ENCODE measurements at regions not wholly inside any gene's neighbourhood (a gene's known extent, or its start where the extent isn't known, plus 50 kb on each side); places are given as distances from the start of the nearest gene placed in this dataset.

DNA sequence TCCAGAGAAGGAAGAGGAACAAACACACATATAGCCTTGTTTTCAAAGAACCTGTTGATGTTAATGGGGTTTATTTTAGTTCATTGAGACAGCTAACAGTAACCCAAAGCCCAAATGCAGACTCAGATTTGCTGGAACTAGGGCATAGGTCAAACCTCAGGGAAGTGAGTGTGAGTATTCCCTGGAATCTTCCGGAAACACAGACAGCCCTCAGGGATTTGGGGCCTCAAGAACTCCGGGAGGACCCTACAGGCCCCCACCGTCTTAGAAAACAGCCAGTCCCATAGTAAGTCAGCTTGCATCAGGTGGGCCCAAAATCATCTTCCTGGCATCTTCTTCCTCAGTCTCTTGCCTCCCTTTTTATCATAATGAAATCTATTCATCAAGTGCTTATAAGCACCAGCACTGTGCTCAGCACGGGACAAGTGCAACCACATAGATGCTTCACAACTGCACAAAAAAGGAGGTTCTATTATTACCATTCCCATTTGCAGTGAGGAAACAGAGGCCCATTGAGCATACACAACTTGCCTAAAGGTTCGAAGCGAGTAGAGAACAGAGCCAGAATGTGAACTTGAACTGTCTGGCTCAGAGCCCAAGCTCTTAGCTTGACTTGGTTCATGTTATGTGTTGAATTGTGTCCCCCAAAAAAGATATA lies 50.2 kb upstream of the BCL11A start:
- DNase-seq (ENCODE audit: low read depth in 2 of 2), result no peak

DNA sequence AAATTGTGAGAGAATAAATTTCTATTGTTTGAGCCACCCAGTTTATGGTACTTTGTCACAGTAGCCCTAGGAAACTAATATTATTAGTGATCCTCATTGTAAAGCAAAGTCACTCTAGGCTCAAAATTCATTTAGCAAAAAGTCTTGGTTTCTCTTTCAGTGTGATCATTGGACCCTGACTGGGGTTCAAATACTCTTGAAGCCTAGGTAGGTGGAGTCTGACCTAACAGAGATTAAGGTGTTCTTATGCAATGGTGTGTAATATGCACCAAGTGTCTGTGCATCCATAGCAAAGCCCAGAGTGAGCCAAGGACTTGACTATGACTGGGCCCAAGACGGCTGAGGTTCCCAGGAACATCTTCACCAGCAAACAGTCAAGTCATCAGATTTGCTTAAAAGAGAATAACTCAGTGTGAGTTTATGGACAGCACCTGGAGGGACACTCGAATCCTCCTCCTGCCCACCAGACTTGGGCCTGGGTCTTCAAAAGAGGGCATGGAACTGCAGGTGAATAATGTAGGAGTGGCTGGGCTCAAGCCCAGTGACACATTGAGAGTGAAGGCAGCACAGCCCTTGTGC lies 51.1 kb upstream of the BCL11A start:
- DNase-seq (ENCODE audit: low read depth in 2 of 2), result no peak

DNA sequence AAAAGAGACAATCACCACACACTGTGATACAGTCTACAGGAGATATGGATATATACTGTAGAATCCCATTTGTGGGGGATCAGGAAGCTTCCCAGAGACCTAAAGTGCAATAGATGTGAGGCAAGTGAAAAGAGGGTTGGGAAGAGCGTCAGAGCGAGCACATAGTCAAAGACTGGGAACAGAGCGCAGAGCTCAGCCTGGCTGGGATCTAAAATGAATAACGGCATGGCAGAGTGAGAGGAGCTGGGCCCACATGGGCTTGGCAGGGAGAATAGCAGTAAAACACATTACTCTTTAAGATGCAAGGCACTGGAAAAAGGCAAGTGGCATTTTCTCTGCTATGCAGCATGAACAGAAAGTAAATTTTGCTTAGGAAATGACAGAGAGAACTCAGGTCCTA lies 52.4 kb upstream of the BCL11A start:
- no peak for DNase-seq (ENCODE audit: low read depth in 2 of 2)

DNA sequence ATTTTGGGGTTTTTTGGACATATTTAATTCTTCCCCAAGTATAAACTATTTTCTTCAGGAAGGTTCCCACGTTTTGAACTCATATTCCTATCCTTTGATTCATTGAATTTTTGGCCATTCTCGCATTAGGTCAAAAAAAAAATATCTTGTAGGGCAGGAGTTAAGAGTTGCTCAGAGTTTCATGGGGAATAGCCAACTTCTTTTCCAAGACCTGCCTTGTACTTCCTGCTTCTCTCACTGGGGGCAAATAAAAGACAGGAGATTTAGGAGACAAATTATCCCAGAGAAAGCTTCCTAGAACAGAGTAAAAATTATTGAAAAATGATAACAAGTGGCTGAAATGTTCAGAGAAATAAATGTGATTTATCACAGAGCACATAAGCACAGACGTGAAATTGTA lies 55.2 kb upstream of the BCL11A start:
- no peak for DNase-seq (ENCODE audit: low read depth in 2 of 2)

DNA sequence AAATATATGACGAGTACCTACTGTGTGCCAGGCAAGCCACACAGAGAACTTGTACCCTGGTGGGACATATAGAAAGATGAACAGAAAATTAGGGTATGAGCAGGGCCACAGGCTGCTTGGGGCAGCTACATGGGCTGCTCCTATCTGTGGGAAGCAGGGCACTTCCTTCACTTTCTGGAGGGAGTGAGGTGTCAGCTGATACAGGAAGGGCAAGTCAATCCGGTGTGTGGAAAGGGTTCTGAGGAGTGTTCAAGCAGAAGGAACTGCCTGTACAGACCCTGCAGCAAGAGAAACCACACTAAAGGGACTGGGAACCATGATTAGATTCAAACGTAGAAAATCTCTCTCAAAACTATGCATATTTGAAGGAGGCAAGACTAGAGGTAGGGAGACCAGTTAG lies 58.6 kb upstream of the BCL11A start:
- no peak for DNase-seq (ENCODE audit: low read depth in 2 of 2)

DNA sequence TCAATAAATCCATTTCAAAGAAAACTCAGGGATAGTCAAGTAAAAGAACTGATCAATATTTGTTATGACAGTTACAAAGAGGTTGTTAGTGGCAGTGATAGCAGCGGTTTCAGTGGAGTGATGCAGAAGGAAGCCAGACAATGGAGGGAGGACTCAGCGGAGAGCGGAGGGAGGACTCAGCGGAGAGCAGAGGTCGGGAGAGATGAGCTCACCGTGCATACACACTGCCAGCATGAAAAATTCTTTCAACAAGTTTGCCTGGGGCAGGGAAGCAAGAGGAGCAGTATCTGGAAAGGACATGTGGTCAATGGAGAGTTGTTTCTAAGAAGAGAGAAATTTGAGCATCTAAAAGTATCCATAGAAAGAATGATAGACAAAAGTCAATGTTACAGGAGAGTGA lies 60.9 kb upstream of the BCL11A start:
- DNase-seq (ENCODE audit: low read depth in 2 of 2), result no peak

DNA sequence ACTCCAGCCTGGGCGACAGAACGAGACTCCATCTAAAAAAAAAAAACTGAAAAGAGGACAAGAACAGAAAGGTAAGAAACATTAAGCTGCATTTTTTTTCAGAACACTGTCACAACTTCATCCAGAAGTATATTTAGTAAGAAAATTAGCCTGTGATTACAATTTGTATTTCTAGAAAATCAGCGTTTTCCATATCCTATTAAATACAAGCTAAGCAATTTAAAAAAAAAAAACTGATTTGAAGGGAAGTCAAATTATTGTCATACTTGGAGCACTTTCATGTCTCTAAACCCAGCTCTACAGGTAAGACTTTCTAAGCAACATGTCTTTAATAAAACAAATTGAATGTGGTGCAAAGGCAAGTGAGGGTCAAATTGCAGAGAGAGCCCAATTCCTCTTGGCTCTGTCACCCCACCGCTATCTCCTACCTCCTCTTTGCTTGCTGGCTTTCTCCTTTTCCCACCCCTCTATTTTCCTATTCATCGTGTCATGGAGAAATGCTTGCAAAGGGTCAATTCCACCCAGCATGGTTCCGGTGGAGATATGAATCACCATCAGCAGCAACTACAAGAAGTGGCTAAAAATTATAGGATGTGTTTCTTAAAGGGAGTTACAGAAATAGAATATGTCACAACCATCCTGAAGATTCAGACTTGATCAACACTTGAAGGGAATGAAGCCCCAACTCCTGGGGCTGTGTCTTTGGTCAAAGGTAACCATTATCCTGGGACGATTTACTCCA lies 68.4 kb upstream of the BCL11A start:
- no peak for DNase-seq (ENCODE audit: low read depth in 2 of 2)

DNA sequence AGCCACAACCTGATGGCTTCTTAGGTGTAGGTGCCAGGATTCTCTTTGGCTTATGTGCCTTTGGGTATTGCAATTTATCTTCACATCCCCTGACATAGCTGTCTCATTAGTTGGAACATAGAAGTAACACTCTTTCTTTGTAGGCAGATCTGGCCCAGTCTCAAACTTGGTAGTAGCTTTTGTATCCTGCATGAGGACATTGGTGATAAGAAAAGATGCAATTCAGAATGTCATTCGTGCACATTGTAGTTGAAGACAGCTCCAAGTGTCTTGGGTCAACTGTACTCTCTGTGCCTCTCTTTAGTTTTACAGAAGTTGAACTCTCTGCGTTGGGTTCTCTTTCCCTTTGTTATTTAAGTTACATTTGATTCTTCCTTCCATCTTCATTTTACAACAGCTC lies 69.6 kb upstream of the BCL11A start:
- DNase-seq (ENCODE audit: low read depth in 2 of 2), result no peak

DNA sequence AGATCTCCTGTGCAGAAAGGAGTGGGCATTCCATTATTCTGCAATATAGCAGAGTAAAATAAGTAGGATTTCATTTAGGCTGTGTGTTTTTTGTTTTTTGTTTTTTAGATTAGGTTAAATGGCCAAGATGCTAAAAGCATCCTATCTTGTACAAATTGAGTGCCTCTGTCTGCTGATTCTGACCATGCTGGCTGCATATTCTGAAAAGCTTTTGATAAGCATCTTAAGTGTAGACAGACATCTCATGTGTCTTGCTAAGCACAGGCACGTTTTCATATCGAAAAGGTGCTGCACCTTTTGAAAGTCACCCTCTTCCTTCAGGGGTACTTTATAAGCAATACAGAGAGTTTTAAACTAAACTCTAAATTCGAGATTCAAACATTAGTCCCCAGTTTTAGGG lies 74.0 kb upstream of the BCL11A start:
- no peak for DNase-seq (ENCODE audit: low read depth in 2 of 2)

DNA sequence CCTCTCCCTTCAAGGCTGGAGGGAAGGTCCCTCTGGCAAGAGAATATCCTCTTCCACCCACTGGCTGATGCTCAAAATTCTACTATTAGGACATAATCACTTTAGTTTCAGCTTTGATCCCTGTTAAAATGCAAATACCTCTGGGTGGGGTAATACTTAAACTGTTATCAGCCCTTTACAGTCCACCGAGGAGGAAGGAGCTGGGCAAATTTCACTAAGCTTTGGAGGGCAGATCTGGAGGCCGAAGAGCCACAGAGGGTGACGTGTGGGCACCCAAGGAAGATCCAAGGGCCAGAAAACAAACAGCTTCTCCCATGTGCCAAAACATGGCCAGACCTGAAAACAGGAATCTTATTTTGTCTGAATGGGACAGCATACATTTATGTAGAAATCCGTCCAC lies 74.6 kb upstream of the BCL11A start:
- no peak for DNase-seq (ENCODE audit: low read depth in 2 of 2)

DNA sequence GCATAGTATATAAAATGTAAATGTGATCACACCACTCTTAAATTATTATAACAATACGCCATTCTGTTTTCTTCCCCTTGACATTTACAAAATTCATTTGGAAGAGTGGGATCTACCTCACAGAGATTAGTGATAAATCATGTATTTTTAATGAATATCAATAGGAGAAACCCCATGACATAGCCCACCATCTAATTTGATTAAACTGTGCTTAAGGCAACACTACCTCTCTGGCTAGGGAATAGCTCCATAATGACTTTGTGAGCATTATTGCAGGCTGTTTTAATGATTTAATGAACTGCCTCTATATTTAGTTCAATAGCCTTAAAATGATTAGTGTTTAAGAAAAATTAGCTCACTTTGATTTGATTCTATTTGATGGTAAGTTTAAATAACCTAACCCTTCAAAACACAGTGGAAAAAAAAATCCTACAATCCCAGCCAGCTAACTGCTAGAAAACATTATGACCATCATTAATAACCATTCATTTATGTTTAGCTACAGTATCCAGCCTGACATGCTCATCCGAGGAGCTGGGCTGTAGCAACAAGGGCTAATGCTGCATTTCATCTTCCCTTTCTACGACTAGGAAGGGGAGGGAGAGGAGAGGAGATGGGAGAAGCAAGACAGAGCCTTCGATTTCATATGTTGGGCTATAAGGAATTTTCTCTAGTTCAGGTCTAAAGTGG lies 75.3 kb upstream of the BCL11A start:
- DNase-seq (ENCODE audit: low read depth in 2 of 2), result no peak

DNA sequence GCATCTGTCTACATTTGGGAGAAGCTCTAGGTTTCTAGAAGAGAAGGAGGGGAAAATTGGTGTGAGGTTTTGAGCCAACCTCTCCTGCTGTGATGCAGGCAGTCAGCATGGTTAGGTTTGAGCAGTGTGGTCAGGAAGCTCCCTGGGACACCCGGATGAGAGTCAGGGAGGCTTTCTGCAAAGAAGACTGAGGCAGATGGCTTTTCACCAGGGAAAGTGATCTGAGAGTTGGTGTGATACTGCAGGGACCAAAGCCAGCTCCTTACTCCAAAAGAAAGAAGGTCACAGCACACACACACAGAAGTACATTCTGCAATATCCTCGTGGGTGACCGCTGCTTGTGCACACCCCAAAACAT lies 75.8 kb upstream of the BCL11A start:
- DNase-seq (ENCODE audit: low read depth in 2 of 2), result no peak

DNA sequence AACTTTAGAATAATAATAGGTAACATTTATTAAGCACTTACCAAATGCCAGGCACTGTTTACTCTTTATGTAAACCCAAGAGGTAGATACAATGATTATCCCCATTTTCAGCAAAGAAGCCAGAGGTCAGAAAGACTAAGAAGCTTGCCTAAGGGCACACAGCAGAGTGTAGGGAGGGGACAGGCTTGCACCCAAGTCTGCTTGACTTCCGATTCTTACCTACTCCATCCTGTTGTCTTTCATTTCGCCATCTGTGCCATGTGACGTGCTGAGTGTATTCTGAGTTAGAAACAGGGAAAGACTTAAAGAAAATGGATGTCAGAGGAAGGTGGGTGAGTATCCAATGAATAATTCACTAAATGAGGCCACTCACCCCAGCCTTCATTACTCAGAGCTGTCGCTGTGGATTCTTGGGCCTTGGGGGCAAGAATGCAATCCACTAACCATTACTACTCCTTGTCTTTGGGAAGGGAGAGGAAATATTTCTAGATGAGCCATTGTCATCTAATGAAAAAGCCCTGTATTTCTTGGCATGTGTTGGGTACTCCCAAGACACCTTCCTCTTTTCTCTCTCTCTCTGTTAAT lies 76.4 kb upstream of the BCL11A start:
- DNase-seq (ENCODE audit: low read depth in 2 of 2), result no peak

DNA sequence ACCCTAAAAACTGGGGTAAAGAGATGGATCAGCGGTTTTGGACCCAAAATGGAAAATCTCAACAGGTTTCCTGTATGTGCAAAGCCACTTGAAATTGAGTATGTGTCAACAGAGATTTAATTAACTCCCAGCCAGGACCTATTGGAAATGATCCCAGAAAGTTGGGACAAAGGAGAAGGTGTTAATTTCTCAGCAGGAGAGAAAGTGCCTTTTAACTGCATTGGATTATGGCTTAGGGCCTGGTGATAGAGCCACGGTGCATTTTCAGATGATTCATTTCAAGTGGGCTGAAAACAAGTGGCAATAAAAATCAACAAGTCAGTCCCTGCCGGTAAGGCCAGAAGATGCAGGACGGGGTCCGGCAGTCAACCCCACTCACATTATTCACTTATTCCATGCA lies 80.2 kb upstream of the BCL11A start:
- DNase-seq (ENCODE audit: low read depth in 2 of 2), result no peak

DNA sequence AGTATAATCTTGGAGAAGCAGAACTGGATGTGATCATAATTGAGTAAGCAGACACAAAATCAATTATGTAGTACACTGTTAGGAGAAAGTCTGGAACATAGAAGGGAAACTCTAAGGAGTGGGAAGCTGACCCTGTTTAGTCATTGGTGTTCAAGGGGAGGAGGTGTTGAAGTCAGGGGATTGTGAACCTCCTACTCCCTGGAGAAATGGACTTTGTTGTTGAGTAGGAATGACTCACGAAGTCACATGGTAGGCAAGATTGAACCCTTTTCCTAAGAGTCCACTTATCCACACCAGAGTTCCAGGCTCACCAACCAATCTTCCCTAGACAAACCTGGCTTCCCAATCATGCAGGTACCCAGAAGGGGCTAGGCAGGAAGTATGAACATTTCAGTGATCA lies 81.0 kb upstream of the BCL11A start:
- no peak for DNase-seq (ENCODE audit: low read depth in 2 of 2)

DNA sequence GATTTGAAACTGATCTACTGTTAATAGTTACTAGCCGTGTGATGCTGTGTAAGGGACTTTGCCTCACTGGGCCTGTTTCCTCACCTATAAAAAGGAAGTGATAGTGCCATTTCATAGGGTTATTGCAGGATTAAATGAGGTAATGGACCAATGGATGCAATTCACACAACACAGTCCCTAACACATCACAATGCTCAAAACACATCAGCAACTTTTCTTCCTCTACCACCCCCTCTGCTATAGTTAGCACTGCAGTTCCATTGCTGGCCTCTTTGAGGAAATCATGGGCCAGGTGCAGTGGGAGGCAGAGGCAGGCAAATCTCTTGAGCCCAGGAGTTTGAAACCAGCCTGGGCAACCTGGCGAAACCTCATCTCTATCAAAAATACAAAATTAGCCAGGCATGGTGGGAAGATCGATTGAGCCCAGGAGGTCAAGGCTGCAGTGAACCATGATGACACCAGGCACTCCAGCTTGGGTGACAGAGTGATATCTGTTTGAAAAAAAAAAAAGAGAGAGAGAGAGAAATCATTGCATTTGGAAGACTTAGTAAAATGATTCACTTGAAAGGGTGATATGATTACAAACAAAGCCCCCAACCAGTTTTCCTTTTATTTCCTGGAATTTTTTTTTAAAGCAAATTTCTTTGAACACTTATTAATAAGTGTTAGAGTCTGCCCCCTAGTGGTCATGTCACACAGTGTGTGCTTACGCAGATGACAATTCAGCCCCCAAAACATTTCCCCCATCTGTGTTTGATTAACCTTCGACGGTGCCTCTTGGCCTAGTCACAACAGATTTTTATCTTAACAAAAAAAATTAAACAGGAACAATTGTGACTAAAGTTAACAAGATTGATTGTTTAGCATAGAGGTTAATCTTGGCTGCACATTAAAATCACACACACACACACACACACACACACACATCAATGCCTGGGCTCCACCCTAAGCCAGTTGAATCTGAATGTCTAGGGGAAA lies 88.6 kb upstream of the BCL11A start:
- peak; percentile 26 to 29 for DNase-seq (ENCODE audit: low read depth in 2 of 2)

DNA sequence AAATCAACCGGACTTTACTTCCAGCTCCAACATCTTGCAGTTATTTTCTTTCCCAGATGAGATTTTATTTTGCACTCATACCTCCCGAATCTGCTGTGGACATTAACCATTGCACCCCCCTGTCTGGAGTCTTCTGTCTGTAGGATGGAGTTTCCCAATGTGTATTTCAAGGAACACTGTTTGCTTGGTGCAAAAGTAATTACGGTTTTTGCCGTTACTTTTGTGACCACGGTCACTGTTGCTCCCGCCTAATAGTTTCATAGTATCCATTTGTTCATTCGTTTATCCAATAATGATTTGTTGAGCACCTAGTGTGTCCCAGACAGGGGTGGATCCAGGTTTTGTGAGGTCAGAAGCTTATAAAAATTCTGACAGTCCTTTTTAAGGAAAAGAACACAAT lies 90.3 kb upstream of the BCL11A start:
- DNase-seq (ENCODE audit: low read depth in 2 of 2), result no peak

DNA sequence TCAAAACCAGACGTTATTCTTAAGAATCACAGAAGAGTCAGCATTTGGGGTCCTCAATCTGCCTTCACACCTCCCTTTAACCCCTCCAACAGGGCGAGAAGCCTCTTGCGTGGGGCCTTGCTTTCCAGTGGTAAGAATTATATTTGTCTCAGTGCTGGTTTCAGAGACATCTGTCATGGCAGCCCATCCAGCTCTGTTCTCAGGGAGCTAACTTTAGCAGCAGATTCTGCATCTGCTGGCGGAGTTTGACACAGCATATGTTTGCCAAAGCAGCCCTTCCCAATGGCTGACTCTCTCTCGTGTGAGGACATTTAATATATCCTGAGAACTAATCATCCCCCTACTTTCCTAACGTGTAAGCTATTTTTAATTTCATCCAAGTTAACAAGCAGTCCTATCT lies 91.5 kb upstream of the BCL11A start:
- DNase-seq (ENCODE audit: low read depth in 2 of 2), result no peak

DNA sequence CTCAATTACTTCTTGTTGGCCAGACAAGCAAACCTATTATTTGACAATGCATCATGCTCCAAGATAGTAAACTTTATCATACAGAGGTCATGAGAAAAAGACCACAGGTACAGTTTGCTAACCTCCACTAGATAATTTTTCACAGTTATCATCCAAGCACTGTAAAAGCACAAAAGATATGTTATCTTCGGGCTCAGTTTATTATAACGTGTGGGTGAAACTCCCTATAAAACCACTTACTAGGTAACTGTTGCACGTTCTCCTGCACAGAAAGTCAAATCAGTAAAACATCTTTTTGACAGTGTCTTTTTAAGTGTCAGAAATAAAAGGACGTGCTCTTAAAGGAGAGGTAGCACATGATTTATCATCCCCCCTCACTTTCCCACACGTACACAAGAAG lies 94.7 kb upstream of the BCL11A start:
- no peak for DNase-seq (ENCODE audit: low read depth in 2 of 2)

DNA sequence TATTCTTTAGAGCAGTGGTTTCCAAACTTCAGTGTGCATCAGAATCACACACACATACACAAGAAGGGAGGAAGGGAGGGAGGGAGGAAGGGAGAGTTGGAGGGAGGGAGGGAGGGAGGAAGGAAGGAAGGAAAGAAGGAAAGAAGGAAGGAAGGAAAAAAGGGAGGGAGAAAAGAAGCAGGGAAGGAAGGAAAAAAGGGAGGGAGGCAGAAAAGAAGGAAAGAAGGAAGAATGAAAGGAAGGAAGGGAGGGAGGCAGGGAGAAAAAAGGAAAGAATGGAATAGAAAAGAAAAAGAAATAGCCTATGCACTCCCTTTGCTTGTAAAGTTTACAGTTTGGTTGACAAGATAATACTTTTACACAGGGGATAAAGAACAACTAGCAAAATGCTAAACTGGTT lies 96.3 kb upstream of the BCL11A start:
- DNase-seq (ENCODE audit: low read depth in 2 of 2), result no peak

DNA sequence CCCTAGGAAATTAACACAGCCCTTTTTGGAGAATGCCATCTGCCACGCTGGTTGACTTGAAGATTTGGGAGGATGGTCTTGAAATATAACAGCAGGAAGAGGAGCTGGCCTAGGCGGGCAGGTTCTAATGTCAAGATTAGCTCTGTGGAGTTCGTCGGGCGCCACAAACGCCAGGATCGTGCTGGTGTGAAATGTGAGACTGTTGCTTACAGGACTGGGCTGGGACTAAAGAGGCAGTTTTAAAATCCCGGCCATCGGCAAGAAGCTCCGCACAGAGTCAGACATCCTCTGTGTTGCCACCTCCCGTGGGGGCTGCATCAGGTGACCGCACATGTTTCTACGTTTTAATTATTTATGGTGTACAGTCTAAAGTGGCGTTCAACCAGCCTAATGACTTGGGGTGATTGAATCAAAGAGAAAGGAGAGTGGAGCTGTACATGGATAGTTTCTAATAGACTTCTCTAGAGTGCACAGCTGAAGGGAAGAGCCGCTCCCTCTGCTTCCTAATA lies 99.4 kb upstream of the BCL11A start:
- DNase-seq (ENCODE audit: low read depth in 2 of 2), result no peak

Measured in fibroblast of skin of left quadriceps (primary cell).